Ascending aorta (tissue), 2 donors: ENCODE measurements at regions not wholly inside any gene's neighbourhood (a gene's known extent, or its start where the extent isn't known, plus 50 kb on each side); places are given as distances from the start of the nearest gene placed in this dataset.

ENCODE experiments used
- DNase-seq, 2 donors: peaks; one replicate each; pipeline ENCODE4 v3.0.0-alpha.2; 2019; ENCODE audit warnings: low spot score in 2 of 2
- H3K27ac ChIP-seq, 2 donors: fragments of 200-600 bp; sonication (generic); one replicate each; pipeline ENCODE4 v1.5.1; 2016 to 2017; ENCODE audit warnings: mild to moderate bottlenecking in 1 of 2
- H3K27me3 ChIP-seq: fragments of 200-600 bp; sonication (generic); one replicate; pipeline ENCODE4 v1.5.1; 2017
- H3K36me3 ChIP-seq, 2 donors: fragments of 200-600 bp; sonication (generic); one replicate each; pipeline ENCODE4 v1.5.1; 2016
- H3K4me1 ChIP-seq, 2 donors: fragments of 200-600 bp; sonication (generic); one replicate each; pipeline ENCODE4 v1.5.1; 2016 to 2017; ENCODE audit warnings: mild to moderate bottlenecking in 1 of 2
- H3K4me3 ChIP-seq, 2 donors: fragments of 200-600 bp; sonication (generic); one replicate each; pipeline ENCODE4 v1.5.1; 2016 to 2017; ENCODE audit warnings: mild to moderate bottlenecking in 1 of 2
- H3K9me3 ChIP-seq, 2 donors: fragments of 200-600 bp; sonication (generic); one replicate each; pipeline ENCODE4 v1.5.1; 2016
- CTCF ChIP-seq, 3 experiments: fragments of 200-600 bp in 2 of 3; fragments of 450-650 bp in 1 of 3; sonication (generic) in 2 of 3; IDR thresholded peaks; one replicate each; pipeline ENCODE4 v1.5.1; 2016 to 2019; ENCODE audit warnings: antibody characterized with exemption in 3 of 3, mild to moderate bottlenecking in 1 of 3, moderate library complexity in 1 of 3
- intact Hi-C: fragments of 100-400 bp; cut with DNase I; formaldehyde crosslinking; loops from one replicate; pipeline ENCODE4 v1.15.1; 2023

DNA sequence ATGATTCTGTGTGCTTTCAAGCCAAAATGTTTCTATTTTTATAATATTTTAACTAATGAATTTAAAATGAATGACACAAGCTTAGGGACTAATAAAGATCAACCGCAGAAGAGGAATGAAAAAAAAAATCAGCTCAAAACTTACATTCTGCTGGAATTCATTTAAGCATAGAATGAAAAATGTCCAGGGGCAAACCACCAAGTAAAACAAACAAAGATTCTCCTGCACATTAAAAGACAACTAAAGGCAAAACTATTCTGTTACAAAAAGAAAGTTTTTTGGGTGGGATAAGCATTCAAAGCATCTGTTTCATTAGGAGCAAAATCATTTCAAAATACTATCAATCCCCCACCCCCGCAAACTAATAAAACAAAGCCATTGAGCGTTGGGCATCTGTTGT is 99.3 kb upstream of the SOX11 start:
- intact Hi-C loops = no loop called here

DNA sequence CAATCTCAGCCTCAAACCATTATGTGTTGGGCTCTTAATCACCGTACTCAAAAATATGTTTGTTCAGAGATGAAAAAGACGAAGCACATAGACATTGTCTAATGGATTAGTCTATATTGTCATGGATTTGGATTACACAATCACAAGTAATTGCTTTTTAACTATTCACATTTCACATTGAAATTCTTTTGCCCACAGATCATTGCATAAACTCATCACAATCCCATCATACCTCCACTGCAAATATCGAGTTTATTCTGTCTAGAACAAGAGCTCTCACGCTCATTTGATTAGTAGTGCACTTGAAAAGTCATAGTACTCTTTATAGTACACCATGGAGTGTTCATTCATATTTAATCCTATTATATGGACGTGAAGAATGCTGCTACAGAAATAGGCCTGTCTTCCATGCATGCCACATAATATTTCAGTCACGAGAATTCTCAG is 97.9 kb upstream of the SOX11 start:
- H3K27me3 ChIP-seq = no peaks in the 10 kb centered on the region
- no peak for DNase-seq
- no peaks in the 10 kb centered on the region for H3K9me3 ChIP-seq
- no peak overlapping the region for H3K27ac ChIP-seq
- H3K4me3 ChIP-seq = no peak overlapping the region
- no peaks in the 10 kb centered on the region for H3K36me3 ChIP-seq
- no peaks in the 10 kb centered on the region for H3K4me1 ChIP-seq
- intact Hi-C loops = no loop called here
- TF ChIP-seq CTCF (IDR thresholded peaks at IDR 0.05) = no peak

More for the DNA sequence above, 99.3 kb upstream of the SOX11 start:
- H3K9me3 ChIP-seq = no peaks in the 10 kb centered on the region
- no peak overlapping the region for H3K27ac ChIP-seq
- no peak for TF ChIP-seq CTCF (IDR thresholded peaks at IDR 0.05)
- no peaks in the 10 kb centered on the region for H3K36me3 ChIP-seq
- H3K27me3 ChIP-seq = no peaks in the 10 kb centered on the region
- H3K4me3 ChIP-seq = no peak overlapping the region
- no peaks in the 10 kb centered on the region for H3K4me1 ChIP-seq
- no peak for DNase-seq

GRCh38 chr2:5596868-5597267 is 95.3 kb upstream of the SOX11 start:
- intact Hi-C loops = no loop called here
- Histone ChIP-seq H3K27ac (no peak overlapping the region), H3K4me3 (no peak overlapping the region), H3K27me3 (no peaks in the 10 kb centered on the region), H3K36me3 (no peaks in the 10 kb centered on the region), H3K4me1 (no peaks in the 10 kb centered on the region), H3K9me3 (no peaks in the 10 kb centered on the region)
- DNase-seq = no peak
- TF ChIP-seq CTCF (IDR thresholded peaks at IDR 0.05) = no peak

- no peaks in the 10 kb centered on the region for H3K36me3 ChIP-seq
- H3K4me3 ChIP-seq = no peak overlapping the region
- H3K27ac ChIP-seq = no peak overlapping the region
- H3K9me3 ChIP-seq = no peaks in the 10 kb centered on the region
- TF ChIP-seq CTCF (IDR thresholded peaks at IDR 0.05) = no peak
- intact Hi-C loops = no loop called here
- no peaks in the 10 kb centered on the region for H3K27me3 ChIP-seq
- H3K4me1 ChIP-seq = no peaks in the 10 kb centered on the region
- DNase-seq = no peak
Observed at GRCh38 chr2:5598156-5598555, 94.0 kb upstream of the SOX11 start.

DNA sequence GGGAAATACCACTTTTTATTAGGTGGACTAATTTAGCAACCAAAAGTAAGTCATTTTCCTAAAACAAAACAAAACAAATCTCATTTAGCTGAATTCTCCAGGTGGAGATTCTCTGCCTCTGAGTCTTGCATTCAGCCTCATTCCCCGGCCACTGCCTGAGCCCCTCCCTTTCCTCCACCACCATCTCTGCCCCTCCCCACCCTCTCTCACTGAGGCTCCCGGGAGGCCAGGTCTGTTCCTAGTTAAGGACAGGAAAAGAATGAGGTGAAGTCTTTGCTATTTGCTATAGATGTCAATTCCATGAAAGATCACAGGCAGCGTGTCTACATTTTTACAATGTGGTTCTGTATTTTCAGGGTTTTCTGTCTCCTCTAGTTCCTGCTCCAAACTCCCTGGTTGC is 83.0 kb upstream of the SOX11 start:
- no peak for TF ChIP-seq CTCF (IDR thresholded peaks at IDR 0.05)
- Histone ChIP-seq H3K27ac (no peak overlapping the region), H3K4me3 (no peak overlapping the region), H3K9me3 (no peaks in the 10 kb centered on the region), H3K27me3 (no peaks in the 10 kb centered on the region), H3K36me3 (no peaks in the 10 kb centered on the region), H3K4me1 (no peaks in the 10 kb centered on the region)
- intact Hi-C loops = no loop called here
- no peak for DNase-seq

DNA sequence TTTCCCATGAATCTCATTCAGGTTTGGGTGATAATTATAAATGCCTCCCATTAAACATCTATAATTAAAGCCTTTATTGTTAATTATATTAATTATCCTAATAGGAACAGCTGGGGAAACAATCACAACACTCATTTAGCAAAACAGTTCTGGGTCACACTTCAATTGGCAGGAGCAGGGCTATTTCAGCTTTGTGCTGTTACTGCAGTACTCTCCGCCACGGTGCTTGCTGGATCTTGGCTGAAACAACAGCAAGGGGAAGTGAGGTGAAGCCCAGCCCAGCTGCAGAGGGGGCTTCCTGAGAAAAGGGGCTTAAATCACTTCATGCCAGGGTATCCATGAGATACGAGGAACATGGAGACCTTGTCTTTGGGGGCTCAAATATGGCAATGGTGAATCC is 79.5 kb upstream of the SOX11 start:
- DNase-seq = no peak
- Histone ChIP-seq H3K4me1 (no peaks in the 10 kb centered on the region), H3K27ac (no peak overlapping the region), H3K27me3 (no peaks in the 10 kb centered on the region), H3K4me3 (no peak overlapping the region), H3K36me3 (no peaks in the 10 kb centered on the region), H3K9me3 (no peaks in the 10 kb centered on the region)
- intact Hi-C loops = no loop called here
- TF ChIP-seq CTCF (IDR thresholded peaks at IDR 0.05) = no peak
